ENCODE measurements at regions not wholly inside any gene's neighbourhood (a gene's known extent, or its start where the extent isn't known, plus 50 kb on each side); places are given as distances from the start of the nearest gene placed in this dataset.

- DNase-seq, result no peak
Observed at GRCh38 chr18:75790111-75790510, 362.6 kb upstream of the SMIM21 start.

- no peak for DNase-seq
Observed at GRCh38 chr18:75785834-75786233, 358.3 kb upstream of the SMIM21 start.

GRCh38 chr18:75785206-75785605, 357.7 kb upstream of the SMIM21 start:
- DNase-seq, result no peak

GRCh38 chr18:75784390-75784789, 356.9 kb upstream of the SMIM21 start:
- DNase-seq, result no peak

GRCh38 chr18:75783566-75784281, 356.2 kb upstream of the SMIM21 start:
- no peak for DNase-seq

- no peak for DNase-seq
Observed at GRCh38 chr18:75782826-75783225, 355.3 kb upstream of the SMIM21 start.

- no peak for DNase-seq
Observed at GRCh38 chr18:75782204-75782603, 354.7 kb upstream of the SMIM21 start.

GRCh38 chr18:75779910-75780309, 352.4 kb upstream of the SMIM21 start:
- no peak for DNase-seq

GRCh38 chr18:75779450-75779849, 351.9 kb upstream of the SMIM21 start:
- DNase-seq, result no peak

GRCh38 chr18:75777630-75778029, 350.1 kb upstream of the SMIM21 start:
- no peak for DNase-seq

GRCh38 chr18:75775121-75775520, 347.6 kb upstream of the SMIM21 start:
- DNase-seq, result no peak

- no peak for DNase-seq
Observed at GRCh38 chr18:75773618-75774017, 346.1 kb upstream of the SMIM21 start.

- no peak for DNase-seq
Observed at GRCh38 chr18:75762758-75763157, 335.3 kb upstream of the SMIM21 start.

GRCh38 chr18:75760208-75760607, 332.7 kb upstream of the SMIM21 start:
- DNase-seq, result no peak

GRCh38 chr18:75757951-75758350, 330.4 kb upstream of the SMIM21 start:
- DNase-seq, result no peak

- no peak for DNase-seq
Observed at GRCh38 chr18:75754433-75754832, 326.9 kb upstream of the SMIM21 start.

- no peak for DNase-seq
Observed at GRCh38 chr18:75753753-75754152, 326.2 kb upstream of the SMIM21 start.

GRCh38 chr18:75752740-75753263, 325.3 kb upstream of the SMIM21 start:
- no peak for DNase-seq

- no peak for DNase-seq
Observed at GRCh38 chr18:75745147-75745546, 317.6 kb upstream of the SMIM21 start.

- no peak for DNase-seq
Observed at GRCh38 chr18:75742516-75742915, 315.0 kb upstream of the SMIM21 start.

GRCh38 chr18:75739682-75740081, 312.2 kb upstream of the SMIM21 start:
- DNase-seq, result no peak

GRCh38 chr18:75735291-75735690, 307.8 kb upstream of the SMIM21 start:
- no peak for DNase-seq

- no peak for DNase-seq
Observed at GRCh38 chr18:75730249-75730648, 302.7 kb upstream of the SMIM21 start.

- no peak for DNase-seq
Observed at GRCh38 chr18:75728621-75729020, 301.1 kb upstream of the SMIM21 start.

GRCh38 chr18:75727456-75727855, 300.0 kb upstream of the SMIM21 start:
- DNase-seq, result no peak

Measured in central memory CD4-positive, alpha-beta T cell (primary cell).